Panc1 (cell line): ENCODE measurements at regions not wholly inside any gene's neighbourhood (a gene's known extent, or its start where the extent isn't known, plus 50 kb on each side); places are given as distances from the start of the nearest gene placed in this dataset.

Experiments
- ATAC-seq: fragments of 200-7000 bp; cut with Tn5 transposase; 2 replicates; pipeline ENCODE4 v1.9.1; 2020; ENCODE audit warnings: mild to moderate bottlenecking, moderate library complexity
- BruUV-seq: library from RNA; stranded (reverse); fragments of 400-500 nt; replicated peaks from 2 replicates; lab custom pipeline; 2021; lab: Mats Ljungman, UMichigan
- CTCF ChIA-PET: fragments of 300-600 bp; sonication (Branson Sonifier 250); formaldehyde crosslinking; loops from one replicate; lab custom pipeline; 2022; ENCODE audit warnings: antibody characterized with exemption; lab: Charles Lee
- POLR2A ChIA-PET: fragments of 300-600 bp; sonication (Branson Sonifier 250); formaldehyde crosslinking; loops from one replicate; lab custom pipeline; 2022; ENCODE audit warnings: antibody characterized with exemption; lab: Charles Lee
- DNase-seq: peaks from one replicate; pipeline ENCODE4 v3.0.0-alpha.2; 2010; ENCODE audit warnings: low read depth, low spot score
- H3K27ac ChIP-seq: 2 replicates; pipeline ENCODE4 v1.5.1; 2011; ENCODE audit warnings: mild to moderate bottlenecking, low read length, inconsistent platforms
- H3K27me3 ChIP-seq: fragments of 200-500 bp; sonication (Bioruptor generic); 2 replicates; pipeline ENCODE4 v1.6.0; 2014; ENCODE audit warnings: low read length, inconsistent platforms; ENCODE audit not compliant: control insufficient read depth, insufficient read depth
- H3K36me3 ChIP-seq: fragments of 200-500 bp; sonication (Bioruptor generic); 2 replicates; pipeline ENCODE4 v1.5.1; 2014; ENCODE audit warnings: inconsistent platforms, mild to moderate bottlenecking, low read length, moderate library complexity; ENCODE audit not compliant: control insufficient read depth, insufficient read depth
- H3K4me1 ChIP-seq: 2 replicates; pipeline ENCODE4 v1.5.1; 2011; ENCODE audit warnings: inconsistent platforms, mild to moderate bottlenecking, low read length, moderate library complexity; ENCODE audit not compliant: control insufficient read depth, insufficient read depth
- H3K4me3 ChIP-seq, 2 experiments: 2 replicates each; pipeline ENCODE4 v1.5.1; 2011 to 2012; ENCODE audit warnings: low read depth in 2 of 2, low read length in 2 of 2, mild to moderate bottlenecking in 2 of 2, inconsistent platforms in 1 of 2, moderate library complexity in 1 of 2
- H3K9me3 ChIP-seq: fragments of 200-500 bp; sonication (Bioruptor generic); 2 replicates; pipeline ENCODE4 v1.5.1; 2014; ENCODE audit warnings: low read depth, mild to moderate bottlenecking, inconsistent platforms, low read length, moderate library complexity; ENCODE audit not compliant: control insufficient read depth, insufficient read depth
- POLR2AphosphoS5 ChIP-seq: IDR thresholded peaks from 2 replicates; pipeline ENCODE4 v1.6.1; 2012; ENCODE audit warnings: mild to moderate bottlenecking, low read depth, low read length, moderate library complexity
- SIN3A ChIP-seq: IDR thresholded peaks from 2 replicates; pipeline ENCODE4 v1.6.1; 2012; ENCODE audit warnings: low read depth, mild to moderate bottlenecking, low read length, moderate library complexity, borderline replicate concordance; ENCODE audit not compliant: insufficient read depth
- TCF7L2 ChIP-seq: IDR thresholded peaks from 2 replicates; pipeline ENCODE4 v1.6.1; 2011; ENCODE audit warnings: mild to moderate bottlenecking, low read depth, low read length, inconsistent platforms
- in situ Hi-C: cut with HindIII; loops from 2 replicates; pipeline ENCODE4 v1.10.0; 2016; ENCODE audit warnings: low sequenced_read_pairs, low pct_unique_long_range_greater_than_20kb
- intact Hi-C: fragments of 100-400 bp; cut with micrococcal nuclease; formaldehyde crosslinking; loops from one replicate; pipeline ENCODE4 v1.10.0; 2022; ENCODE audit not compliant: unreplicated experiment
- TF ChIP-seq, protein P1 (sequence below): fragments of 450-650 bp; IDR thresholded peaks from 2 replicates; pipeline ENCODE4 v1.5.1; 2017; ENCODE audit warnings: mild to moderate bottlenecking
- TF ChIP-seq, protein P2 (sequence below), 2 experiments: IDR thresholded peaks; 2 replicates each; pipeline ENCODE4 v1.6.1; 2011 to 2012; ENCODE audit warnings: low read depth in 2 of 2, control low read depth in 1 of 2, low read length in 1 of 2, mild to moderate bottlenecking in 1 of 2, moderate library complexity in 1 of 2; ENCODE audit not compliant: insufficient read depth in 1 of 2

DNA sequence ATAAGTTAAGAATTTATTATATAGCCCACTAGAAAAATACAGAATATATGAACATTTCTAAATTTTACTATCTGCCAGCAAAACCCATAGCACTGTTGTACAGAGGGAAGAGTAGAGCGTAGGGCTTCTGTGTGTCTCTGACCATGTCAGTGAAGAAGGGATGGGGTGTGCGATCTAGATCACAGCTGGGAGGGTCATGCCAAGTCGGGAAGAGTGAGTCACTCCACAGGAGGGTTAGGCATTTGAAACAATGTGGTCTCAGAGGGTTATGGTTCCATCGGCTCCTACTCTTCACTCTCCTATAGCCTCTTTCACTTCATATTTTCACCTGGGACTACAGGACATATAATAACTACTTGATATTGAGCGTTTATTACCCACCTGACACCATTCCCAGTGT is 185.1 kb upstream of the DDHD1 start:
- no peak for TF ChIP-seq SIN3A
- no peak for TF ChIP-seq TCF7L2
- TF ChIP-seq, protein P1, sequence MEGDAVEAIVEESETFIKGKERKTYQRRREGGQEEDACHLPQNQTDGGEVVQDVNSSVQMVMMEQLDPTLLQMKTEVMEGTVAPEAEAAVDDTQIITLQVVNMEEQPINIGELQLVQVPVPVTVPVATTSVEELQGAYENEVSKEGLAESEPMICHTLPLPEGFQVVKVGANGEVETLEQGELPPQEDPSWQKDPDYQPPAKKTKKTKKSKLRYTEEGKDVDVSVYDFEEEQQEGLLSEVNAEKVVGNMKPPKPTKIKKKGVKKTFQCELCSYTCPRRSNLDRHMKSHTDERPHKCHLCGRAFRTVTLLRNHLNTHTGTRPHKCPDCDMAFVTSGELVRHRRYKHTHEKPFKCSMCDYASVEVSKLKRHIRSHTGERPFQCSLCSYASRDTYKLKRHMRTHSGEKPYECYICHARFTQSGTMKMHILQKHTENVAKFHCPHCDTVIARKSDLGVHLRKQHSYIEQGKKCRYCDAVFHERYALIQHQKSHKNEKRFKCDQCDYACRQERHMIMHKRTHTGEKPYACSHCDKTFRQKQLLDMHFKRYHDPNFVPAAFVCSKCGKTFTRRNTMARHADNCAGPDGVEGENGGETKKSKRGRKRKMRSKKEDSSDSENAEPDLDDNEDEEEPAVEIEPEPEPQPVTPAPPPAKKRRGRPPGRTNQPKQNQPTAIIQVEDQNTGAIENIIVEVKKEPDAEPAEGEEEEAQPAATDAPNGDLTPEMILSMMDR = no peak
- TF ChIP-seq POLR2AphosphoS5 = no peak
- TF ChIP-seq, protein P2, sequence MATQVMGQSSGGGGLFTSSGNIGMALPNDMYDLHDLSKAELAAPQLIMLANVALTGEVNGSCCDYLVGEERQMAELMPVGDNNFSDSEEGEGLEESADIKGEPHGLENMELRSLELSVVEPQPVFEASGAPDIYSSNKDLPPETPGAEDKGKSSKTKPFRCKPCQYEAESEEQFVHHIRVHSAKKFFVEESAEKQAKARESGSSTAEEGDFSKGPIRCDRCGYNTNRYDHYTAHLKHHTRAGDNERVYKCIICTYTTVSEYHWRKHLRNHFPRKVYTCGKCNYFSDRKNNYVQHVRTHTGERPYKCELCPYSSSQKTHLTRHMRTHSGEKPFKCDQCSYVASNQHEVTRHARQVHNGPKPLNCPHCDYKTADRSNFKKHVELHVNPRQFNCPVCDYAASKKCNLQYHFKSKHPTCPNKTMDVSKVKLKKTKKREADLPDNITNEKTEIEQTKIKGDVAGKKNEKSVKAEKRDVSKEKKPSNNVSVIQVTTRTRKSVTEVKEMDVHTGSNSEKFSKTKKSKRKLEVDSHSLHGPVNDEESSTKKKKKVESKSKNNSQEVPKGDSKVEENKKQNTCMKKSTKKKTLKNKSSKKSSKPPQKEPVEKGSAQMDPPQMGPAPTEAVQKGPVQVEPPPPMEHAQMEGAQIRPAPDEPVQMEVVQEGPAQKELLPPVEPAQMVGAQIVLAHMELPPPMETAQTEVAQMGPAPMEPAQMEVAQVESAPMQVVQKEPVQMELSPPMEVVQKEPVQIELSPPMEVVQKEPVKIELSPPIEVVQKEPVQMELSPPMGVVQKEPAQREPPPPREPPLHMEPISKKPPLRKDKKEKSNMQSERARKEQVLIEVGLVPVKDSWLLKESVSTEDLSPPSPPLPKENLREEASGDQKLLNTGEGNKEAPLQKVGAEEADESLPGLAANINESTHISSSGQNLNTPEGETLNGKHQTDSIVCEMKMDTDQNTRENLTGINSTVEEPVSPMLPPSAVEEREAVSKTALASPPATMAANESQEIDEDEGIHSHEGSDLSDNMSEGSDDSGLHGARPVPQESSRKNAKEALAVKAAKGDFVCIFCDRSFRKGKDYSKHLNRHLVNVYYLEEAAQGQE (IDR thresholded peaks at IDR 0.05; ENCODE audit: insufficient read depth in 1 of 2, low read depth in 2 of 2, low read length in 1 of 2) = no peak
- no peaks in the 10 kb centered on the region for H3K9me3 ChIP-seq
- BruUV-seq = no TSS peak
- intact Hi-C loops (no loop called here), in situ Hi-C loops (no loop called here)
- no peaks in the 10 kb centered on the region for H3K27me3 ChIP-seq
- no peak overlapping the region for H3K4me3 ChIP-seq
- CTCF ChIA-PET = no interaction called here
- H3K4me1 ChIP-seq = no peaks in the 10 kb centered on the region
- no peaks in the 10 kb centered on the region for H3K36me3 ChIP-seq
- POLR2A ChIA-PET = no interaction called here
- DNase-seq (no peak), ATAC-seq (no peak)
- no peak overlapping the region for H3K27ac ChIP-seq

DNA sequence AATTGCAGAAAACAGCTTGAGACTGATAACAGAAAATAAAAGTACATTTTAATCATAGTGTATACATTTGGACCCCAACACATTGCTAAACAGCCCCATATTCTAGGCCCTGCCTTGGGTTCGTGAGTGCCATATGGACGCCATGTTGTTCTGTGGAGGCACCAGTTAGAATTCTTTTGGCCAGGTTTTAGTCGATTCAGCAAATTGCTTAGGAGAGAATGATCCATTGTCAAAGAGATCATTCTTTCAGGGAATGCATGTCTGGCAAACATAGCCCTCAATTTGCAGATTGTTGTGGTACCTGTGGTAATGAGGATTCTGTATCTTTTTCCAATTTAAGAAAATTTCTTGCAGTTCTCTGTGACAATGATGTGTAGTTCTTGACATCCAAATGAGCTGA is 183.6 kb upstream of the DDHD1 start:
- DNase-seq (no peak), ATAC-seq (no peak)
- H3K9me3 ChIP-seq = no peaks in the 10 kb centered on the region
- in situ Hi-C loops = no loop called here
- TF ChIP-seq, protein P2 (IDR thresholded peaks at IDR 0.05; ENCODE audit: insufficient read depth in 1 of 2, low read depth in 2 of 2, low read length in 1 of 2) = no peak
- TF ChIP-seq, protein P1 = no peak
- TF ChIP-seq SIN3A = no peak
- no peak for TF ChIP-seq POLR2AphosphoS5
- CTCF ChIA-PET = no interaction called here
- POLR2A ChIA-PET = no interaction called here
- H3K4me1 ChIP-seq = no peaks in the 10 kb centered on the region
- no peak overlapping the region for H3K4me3 ChIP-seq
- intact Hi-C loops = no loop called here
- H3K27me3 ChIP-seq = no peaks in the 10 kb centered on the region
- BruUV-seq = no TSS peak
- H3K27ac ChIP-seq = no peak overlapping the region
- no peaks in the 10 kb centered on the region for H3K36me3 ChIP-seq
